GM18517 (cell line): ENCODE measurements at regions not wholly inside any gene's neighbourhood (a gene's known extent, or its start where the extent isn't known, plus 50 kb on each side); places are given as distances from the start of the nearest gene placed in this dataset.
"Not testable (repeated sequence)": the region's sequence is repeated elsewhere in the genome, so short reads cannot be mapped to it uniquely, and the experiment has no call there.

Experiments
- ATAC-seq: cut with Tn5 transposase; IDR thresholded peaks from one replicate; pipeline ENCODE4 v1.9.1; 2021; ENCODE audit warnings: mild to moderate bottlenecking, moderate library complexity; ENCODE audit not compliant: unreplicated experiment

GRCh38 chr13:63842102-63842501 is 2426.5 kb upstream of the PCDH20 start:
- ATAC-seq, result no peak

GRCh38 chr13:63840551-63841421 is 2425.1 kb upstream of the PCDH20 start:
- no peak for ATAC-seq

GRCh38 chr13:63838366-63839110 is 2422.9 kb upstream of the PCDH20 start:
- ATAC-seq, result no peak

- not testable (repeated sequence) for ATAC-seq
Observed at GRCh38 chr13:63837701-63838100, 2422.1 kb upstream of the PCDH20 start.

- not testable (repeated sequence) for ATAC-seq
Observed at GRCh38 chr13:63829609-63830008, 2414.0 kb upstream of the PCDH20 start.

- not testable (repeated sequence) for ATAC-seq
Observed at GRCh38 chr13:63821785-63822184, 2406.1 kb upstream of the PCDH20 start.

GRCh38 chr13:63811428-63812004 is 2395.9 kb upstream of the PCDH20 start:
- ATAC-seq, result not testable (repeated sequence)

- ATAC-seq, result not testable (repeated sequence)
Observed at GRCh38 chr13:63791134-63791533, 2375.5 kb upstream of the PCDH20 start.

GRCh38 chr13:63774133-63774532 is 2358.5 kb upstream of the PCDH20 start:
- no peak for ATAC-seq

- ATAC-seq, result no peak
Observed at GRCh38 chr13:63773476-63773875, 2357.8 kb upstream of the PCDH20 start.

- not testable (repeated sequence) for ATAC-seq
Observed at GRCh38 chr13:63757683-63758082, 2342.0 kb upstream of the PCDH20 start.

- ATAC-seq, result not testable (repeated sequence)
Observed at GRCh38 chr13:63749857-63750256, 2334.2 kb upstream of the PCDH20 start.

GRCh38 chr13:63741814-63742101 is 2326.1 kb upstream of the PCDH20 start:
- ATAC-seq, result not testable (repeated sequence)

GRCh38 chr13:63741029-63741813 is 2325.6 kb upstream of the PCDH20 start:
- no peak for ATAC-seq

GRCh38 chr13:63739112-63739735 is 2323.6 kb upstream of the PCDH20 start:
- ATAC-seq, result not testable (repeated sequence)

GRCh38 chr13:63737418-63737817 is 2321.8 kb upstream of the PCDH20 start:
- no peak for ATAC-seq

GRCh38 chr13:63731896-63732295 is 2316.2 kb upstream of the PCDH20 start:
- ATAC-seq, result no peak

GRCh38 chr13:63712159-63712558 is 2296.5 kb upstream of the PCDH20 start:
- ATAC-seq, result not testable (repeated sequence)

GRCh38 chr13:63706751-63707150 is 2291.1 kb upstream of the PCDH20 start:
- ATAC-seq, result no peak

- ATAC-seq, result no peak
Observed at GRCh38 chr13:63704521-63704920, 2288.9 kb upstream of the PCDH20 start.
